ENCODE measurements at regions not wholly inside any gene's neighbourhood (a gene's known extent, or its start where the extent isn't known, plus 50 kb on each side); places are given as distances from the start of the nearest gene placed in this dataset.

DNA sequence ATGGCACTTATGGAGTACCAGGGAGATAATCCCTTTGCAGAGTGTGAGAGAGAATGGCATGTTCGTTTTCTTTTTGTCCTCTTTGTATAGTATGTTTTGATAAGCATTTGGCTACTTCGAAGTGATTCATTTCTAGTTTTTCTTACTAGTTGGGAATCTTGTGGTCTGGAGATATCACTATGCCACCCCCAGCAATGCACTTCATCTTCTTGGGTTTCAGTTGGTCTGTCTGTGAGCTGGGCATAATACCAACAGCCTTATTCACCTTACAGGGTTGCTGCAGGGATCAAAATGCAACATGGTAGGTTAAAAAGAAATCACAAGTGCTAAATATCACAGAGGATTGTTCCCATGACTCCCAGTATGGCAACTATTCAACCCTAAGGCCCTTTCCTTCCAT, 387.8 kb upstream of the CADM1 start:
- no peak overlapping the region for H3K9ac ChIP-seq (ENCODE audit: extremely low read depth, low read length, poor library complexity, severe bottlenecking)
- Mint-ChIP-seq H3K27ac (no peak overlapping the region), H3K4me3 (no peak overlapping the region), H3K27me3 (ENCODE audit: insufficient read depth) (peaks cover 12% of the 10 kb centered on the region), H3K4me1 (no peaks in the 10 kb centered on the region), H3K36me3 (ENCODE audit: low read depth) (no peaks in the 10 kb centered on the region), H3K9me3 (no peaks in the 10 kb centered on the region)
- H3K4me3 ChIP-seq (ENCODE audit: low read length), result no peak overlapping the region
- H3K27ac ChIP-seq (ENCODE audit: low read depth, low read length), result no peak overlapping the region
- H3K9me3 ChIP-seq (ENCODE audit: control insufficient read depth, low read length), result no peaks in the 10 kb centered on the region
- DNase-seq, result no peak
- no peaks in the 10 kb centered on the region for H3K4me1 ChIP-seq (ENCODE audit: control insufficient read depth, insufficient read depth, low read length)
- H3K27me3 ChIP-seq (ENCODE audit: control insufficient read depth, insufficient read depth, low read length, poor library complexity, severe bottlenecking), result peaks cover 21% of the 10 kb centered on the region
- no peaks in the 10 kb centered on the region for H3K36me3 ChIP-seq (ENCODE audit: control insufficient read depth, insufficient read depth, low read length)
- TF ChIP-seq, protein P1, sequence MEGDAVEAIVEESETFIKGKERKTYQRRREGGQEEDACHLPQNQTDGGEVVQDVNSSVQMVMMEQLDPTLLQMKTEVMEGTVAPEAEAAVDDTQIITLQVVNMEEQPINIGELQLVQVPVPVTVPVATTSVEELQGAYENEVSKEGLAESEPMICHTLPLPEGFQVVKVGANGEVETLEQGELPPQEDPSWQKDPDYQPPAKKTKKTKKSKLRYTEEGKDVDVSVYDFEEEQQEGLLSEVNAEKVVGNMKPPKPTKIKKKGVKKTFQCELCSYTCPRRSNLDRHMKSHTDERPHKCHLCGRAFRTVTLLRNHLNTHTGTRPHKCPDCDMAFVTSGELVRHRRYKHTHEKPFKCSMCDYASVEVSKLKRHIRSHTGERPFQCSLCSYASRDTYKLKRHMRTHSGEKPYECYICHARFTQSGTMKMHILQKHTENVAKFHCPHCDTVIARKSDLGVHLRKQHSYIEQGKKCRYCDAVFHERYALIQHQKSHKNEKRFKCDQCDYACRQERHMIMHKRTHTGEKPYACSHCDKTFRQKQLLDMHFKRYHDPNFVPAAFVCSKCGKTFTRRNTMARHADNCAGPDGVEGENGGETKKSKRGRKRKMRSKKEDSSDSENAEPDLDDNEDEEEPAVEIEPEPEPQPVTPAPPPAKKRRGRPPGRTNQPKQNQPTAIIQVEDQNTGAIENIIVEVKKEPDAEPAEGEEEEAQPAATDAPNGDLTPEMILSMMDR (conservative IDR thresholded peaks at IDR 0.05), result no peak
- 89 to 100% methylated on average over 1 to 2 of the region's 2 CpGs for WGBS, 2 experiments (ENCODE audit: insufficient coverage in 1 of 2, insufficient read length in 1 of 2)

DNA sequence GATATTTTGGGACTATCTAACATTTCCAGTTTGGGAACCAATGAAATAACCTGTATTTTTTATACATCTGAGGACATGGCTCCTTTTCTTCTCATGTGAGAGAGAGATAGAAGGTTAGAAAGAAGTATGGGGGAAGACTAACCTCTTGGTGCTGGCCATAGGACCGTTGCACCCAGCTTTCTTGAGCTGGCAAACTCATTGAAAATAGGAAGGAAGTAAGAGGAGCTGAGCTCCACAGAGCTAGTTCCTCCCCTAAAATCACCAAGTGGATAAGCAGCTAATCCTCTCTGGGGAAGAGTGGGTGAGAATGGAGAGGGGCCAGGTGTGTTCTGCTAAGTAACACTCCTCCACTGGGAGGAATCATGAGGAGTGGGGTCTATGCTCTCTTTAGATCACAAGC, 387.4 kb upstream of the CADM1 start:
- Mint-ChIP-seq H3K4me1 (no peaks in the 10 kb centered on the region), H3K27me3 (ENCODE audit: insufficient read depth) (peaks cover 12% of the 10 kb centered on the region), H3K36me3 (ENCODE audit: low read depth) (no peaks in the 10 kb centered on the region), H3K27ac (no peak overlapping the region), H3K4me3 (no peak overlapping the region), H3K9me3 (no peaks in the 10 kb centered on the region)
- Histone ChIP-seq H3K27me3 (ENCODE audit: control insufficient read depth, insufficient read depth, low read length, poor library complexity, severe bottlenecking) (peaks cover 21% of the 10 kb centered on the region), H3K4me3 (ENCODE audit: low read length) (no peak overlapping the region), H3K4me1 (ENCODE audit: control insufficient read depth, insufficient read depth, low read length) (no peaks in the 10 kb centered on the region), H3K9ac (ENCODE audit: extremely low read depth, low read length, poor library complexity, severe bottlenecking) (no peak overlapping the region), H3K9me3 (ENCODE audit: control insufficient read depth, low read length) (no peaks in the 10 kb centered on the region), H3K36me3 (ENCODE audit: control insufficient read depth, insufficient read depth, low read length) (no peaks in the 10 kb centered on the region), H3K27ac (ENCODE audit: low read depth, low read length) (no peak overlapping the region)
- WGBS, 2 experiments (ENCODE audit: insufficient coverage in 1 of 2, insufficient read length in 1 of 2), result 79% methylated on average over 1 of the region's 1 CpG; no CpG with 5 or more reads in 1 of the 2 experiments
- TF ChIP-seq, protein P1 (conservative IDR thresholded peaks at IDR 0.05), result no peak
- DNase-seq, result no peak

DNA sequence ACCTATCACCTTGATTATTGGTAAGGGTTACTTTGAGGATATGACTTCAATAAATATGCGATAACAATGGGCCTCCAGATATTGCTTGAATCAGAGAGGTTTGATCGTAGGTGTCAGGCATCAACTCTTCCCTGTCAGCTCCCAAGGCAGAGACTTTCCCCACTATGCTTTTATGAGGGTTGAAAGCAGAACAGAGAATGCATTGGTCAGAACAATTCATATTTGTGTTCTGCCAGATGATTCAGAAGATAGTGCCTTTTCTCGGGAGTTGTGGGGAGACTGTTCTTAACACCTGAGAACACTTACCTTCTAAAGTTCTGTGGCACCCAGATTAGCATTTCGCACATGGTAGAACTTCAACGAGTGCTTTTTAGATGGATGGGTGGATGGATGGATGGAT, 386.3 kb upstream of the CADM1 start:
- Mint-ChIP-seq H3K27ac (no peak overlapping the region), H3K27me3 (ENCODE audit: insufficient read depth) (peaks cover 12% of the 10 kb centered on the region), H3K4me1 (peaks cover 10% of the 10 kb centered on the region), H3K4me3 (no peak overlapping the region), H3K9me3 (no peaks in the 10 kb centered on the region), H3K36me3 (ENCODE audit: low read depth) (no peaks in the 10 kb centered on the region)
- Histone ChIP-seq H3K36me3 (ENCODE audit: control insufficient read depth, insufficient read depth, low read length) (no peaks in the 10 kb centered on the region), H3K27ac (ENCODE audit: low read depth, low read length) (no peak overlapping the region), H3K4me1 (ENCODE audit: control insufficient read depth, insufficient read depth, low read length) (peaks cover 1% of the 10 kb centered on the region), H3K9me3 (ENCODE audit: control insufficient read depth, low read length) (no peaks in the 10 kb centered on the region), H3K27me3 (ENCODE audit: control insufficient read depth, insufficient read depth, low read length, poor library complexity, severe bottlenecking) (peaks cover 21% of the 10 kb centered on the region), H3K4me3 (ENCODE audit: low read length) (no peak overlapping the region), H3K9ac (ENCODE audit: extremely low read depth, low read length, poor library complexity, severe bottlenecking) (no peak overlapping the region)
- DNase-seq, result no peak
- WGBS, 2 experiments (ENCODE audit: insufficient coverage in 1 of 2, insufficient read length in 1 of 2), result 96 to 100% methylated on average over 2 to 5 of the region's 5 CpGs
- TF ChIP-seq, protein P1 (conservative IDR thresholded peaks at IDR 0.05), result no peak

All from endodermal cell (in vitro differentiated cells).